Neural cell (in vitro differentiated cells): ENCODE measurements at regions not wholly inside any gene's neighbourhood (a gene's known extent, or its start where the extent isn't known, plus 50 kb on each side); places are given as distances from the start of the nearest gene placed in this dataset.

ENCODE experiments used
- H2AFZ ChIP-seq: fragments of 200-600, 300-800 bp; sonication (generic), shearing (Covaris generic); 2 replicates; pipeline ENCODE4 v1.6.0; 2014; ENCODE audit warnings: low read depth, mild to moderate bottlenecking, antibody characterized with exemption, low read length, moderate library complexity
- H3F3A ChIP-seq: fragments of 200-600 bp; shearing (Covaris generic); 2 replicates; pipeline ENCODE4 v1.6.1; 2016; ENCODE audit warnings: mild to moderate bottlenecking, moderate library complexity, mixed read lengths, antibody characterized with exemption, low read length; ENCODE audit not compliant: insufficient read depth, poor library complexity, severe bottlenecking
- H3K27ac ChIP-seq: fragments of 200-600, 300-800 bp; sonication (generic), shearing (Covaris generic); 2 replicates; pipeline ENCODE4 v1.5.1; 2014; ENCODE audit warnings: mild to moderate bottlenecking, low read length, moderate library complexity
- H3K27me3 ChIP-seq: fragments of 300-800, 200-600 bp; sonication (generic), shearing (Covaris generic); 2 replicates; pipeline ENCODE4 v1.6.0; 2014; ENCODE audit warnings: mild to moderate bottlenecking, low read depth, low read length, moderate library complexity; ENCODE audit not compliant: insufficient read depth
- H3K36me3 ChIP-seq: fragments of 300-800, 200-600 bp; sonication (generic), shearing (Covaris generic); 2 replicates; pipeline ENCODE4 v1.5.1; 2014; ENCODE audit warnings: mild to moderate bottlenecking, antibody characterized with exemption, low read length, moderate library complexity; ENCODE audit not compliant: insufficient read depth
- H3K4me2 ChIP-seq: fragments of 300-800, 200-600 bp; sonication (generic), shearing (Covaris generic); 2 replicates; pipeline ENCODE4 v1.6.0; 2014; ENCODE audit warnings: mild to moderate bottlenecking, low read length
- H3K4me3 ChIP-seq: fragments of 300-800, 200-600 bp; sonication (generic), shearing (Covaris generic); 2 replicates; pipeline ENCODE4 v1.5.1; 2014; ENCODE audit warnings: mild to moderate bottlenecking, low read length, moderate library complexity
- H3K79me2 ChIP-seq: fragments of 200-600 bp; shearing (Covaris generic); replicated peaks from 2 replicates; pipeline ENCODE4 v1.6.0; 2014; ENCODE audit warnings: mild to moderate bottlenecking, low read length, moderate library complexity; ENCODE audit not compliant: insufficient read depth
- H3K9ac ChIP-seq: fragments of 300-800, 200-600 bp; sonication (generic), shearing (Covaris generic); 2 replicates; pipeline ENCODE4 v1.6.1; 2016; ENCODE audit warnings: mild to moderate bottlenecking, low read length, mixed read lengths
- H3K9me2 ChIP-seq: fragments of 200-600 bp; shearing (Covaris generic); 2 replicates; pipeline ENCODE4 v1.6.1; 2016; ENCODE audit warnings: mild to moderate bottlenecking, low read length, mixed read lengths; ENCODE audit not compliant: insufficient read depth
- H3K9me3 ChIP-seq: fragments of 200-600, 300-800 bp; sonication (generic), shearing (Covaris generic); 2 replicates; pipeline ENCODE4 v1.6.1; 2016; ENCODE audit warnings: mild to moderate bottlenecking, mixed run types, low read length, moderate library complexity, mixed read lengths
- H4K20me1 ChIP-seq: fragments of 200-600 bp; shearing (Covaris generic); 2 replicates; pipeline ENCODE4 v1.6.1; 2016; ENCODE audit warnings: mild to moderate bottlenecking, mixed run types; ENCODE audit not compliant: insufficient read depth
- EP300 ChIP-seq: fragments of 450-650 bp; conservative IDR thresholded peaks from 2 replicates; pipeline ENCODE4 v1.6.1; 2014; ENCODE audit warnings: antibody characterized with exemption, mild to moderate bottlenecking, moderate library complexity; ENCODE audit not compliant: poor library complexity, severe bottlenecking
- EZH2 ChIP-seq: fragments of 200-600, 300-800 bp; shearing (Covaris generic), sonication (generic); IDR thresholded peaks from 2 replicates; pipeline ENCODE4 v1.6.1; 2014; ENCODE audit warnings: antibody characterized with exemption, low read length, borderline replicate concordance, mild to moderate bottlenecking; ENCODE audit not compliant: insufficient read depth, poor library complexity, severe bottlenecking
- REST ChIP-seq: IDR thresholded peaks from 2 replicates; pipeline ENCODE4 v1.6.1; 2012; ENCODE audit warnings: borderline replicate concordance
- SMC3 ChIP-seq: fragments of 450-650 bp; conservative IDR thresholded peaks from 2 replicates; pipeline ENCODE4 v1.6.1; 2014; ENCODE audit warnings: antibody characterized with exemption, mild to moderate bottlenecking, moderate library complexity; ENCODE audit not compliant: poor library complexity
- TAF1 ChIP-seq: IDR thresholded peaks from 2 replicates; pipeline ENCODE4 v1.6.1; 2012; ENCODE audit warnings: low read depth
- TF ChIP-seq, protein P1 (sequence below): fragments of 450-650 bp; IDR thresholded peaks from 2 replicates; pipeline ENCODE4 v1.5.1; 2014; ENCODE audit warnings: antibody characterized with exemption, mild to moderate bottlenecking, moderate library complexity; ENCODE audit not compliant: poor library complexity, severe bottlenecking

GRCh38 chr9:12461763-12462460, 231.3 kb upstream of the TYRP1 start:
- Histone ChIP-seq H3F3A (no peaks in the 10 kb centered on the region), H3K27me3 (no peaks in the 10 kb centered on the region), H3K27ac (no peak overlapping the region), H3K79me2 (no peaks in the 10 kb centered on the region), H3K9me3 (no peaks in the 10 kb centered on the region), H3K9ac (no peak overlapping the region), H4K20me1 (no peaks in the 10 kb centered on the region), H3K4me2 (no peak overlapping the region), H3K36me3 (no peaks in the 10 kb centered on the region), H3K9me2 (no peaks in the 10 kb centered on the region), H2AFZ (no peak overlapping the region), H3K4me3 (no peak overlapping the region)
- TF ChIP-seq, protein P1, sequence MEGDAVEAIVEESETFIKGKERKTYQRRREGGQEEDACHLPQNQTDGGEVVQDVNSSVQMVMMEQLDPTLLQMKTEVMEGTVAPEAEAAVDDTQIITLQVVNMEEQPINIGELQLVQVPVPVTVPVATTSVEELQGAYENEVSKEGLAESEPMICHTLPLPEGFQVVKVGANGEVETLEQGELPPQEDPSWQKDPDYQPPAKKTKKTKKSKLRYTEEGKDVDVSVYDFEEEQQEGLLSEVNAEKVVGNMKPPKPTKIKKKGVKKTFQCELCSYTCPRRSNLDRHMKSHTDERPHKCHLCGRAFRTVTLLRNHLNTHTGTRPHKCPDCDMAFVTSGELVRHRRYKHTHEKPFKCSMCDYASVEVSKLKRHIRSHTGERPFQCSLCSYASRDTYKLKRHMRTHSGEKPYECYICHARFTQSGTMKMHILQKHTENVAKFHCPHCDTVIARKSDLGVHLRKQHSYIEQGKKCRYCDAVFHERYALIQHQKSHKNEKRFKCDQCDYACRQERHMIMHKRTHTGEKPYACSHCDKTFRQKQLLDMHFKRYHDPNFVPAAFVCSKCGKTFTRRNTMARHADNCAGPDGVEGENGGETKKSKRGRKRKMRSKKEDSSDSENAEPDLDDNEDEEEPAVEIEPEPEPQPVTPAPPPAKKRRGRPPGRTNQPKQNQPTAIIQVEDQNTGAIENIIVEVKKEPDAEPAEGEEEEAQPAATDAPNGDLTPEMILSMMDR: no peak
- TF ChIP-seq EZH2: no peak
- TF ChIP-seq TAF1: no peak
- no peak for TF ChIP-seq REST
- TF ChIP-seq SMC3: no peak

DNA sequence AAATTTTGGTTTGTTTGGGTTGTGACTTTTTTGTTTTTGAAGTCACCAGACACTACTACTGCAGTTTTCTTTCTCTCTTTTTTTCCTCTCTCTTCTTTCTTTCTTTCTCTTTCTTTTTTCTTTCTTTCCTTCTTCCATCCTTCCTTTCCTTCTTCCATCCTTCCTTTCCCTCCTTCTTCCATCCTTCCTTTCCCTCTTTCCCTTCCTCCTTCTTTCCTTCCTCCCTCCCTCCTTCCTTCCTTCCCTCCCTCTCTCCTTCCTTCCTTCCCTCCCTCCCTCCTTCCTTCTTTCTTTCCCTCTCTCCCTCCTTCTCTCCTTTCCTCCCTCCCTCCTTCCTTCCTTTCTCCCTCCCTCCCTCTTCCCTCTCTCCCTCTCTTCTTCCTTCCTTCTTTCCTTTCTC, 230.3 kb upstream of the TYRP1 start:
- Histone ChIP-seq H3K27me3 (no peaks in the 10 kb centered on the region), H3K36me3 (no peaks in the 10 kb centered on the region), H3K79me2 (no peaks in the 10 kb centered on the region), H3K9me2 (no peaks in the 10 kb centered on the region), H3F3A (no peaks in the 10 kb centered on the region), H3K27ac (no peak overlapping the region), H3K9me3 (no peaks in the 10 kb centered on the region), H3K9ac (no peak overlapping the region), H2AFZ (no peak overlapping the region), H3K4me3 (no peak overlapping the region), H4K20me1 (no peaks in the 10 kb centered on the region), H3K4me2 (no peak overlapping the region)
- TF ChIP-seq EP300: no peak
- TF ChIP-seq, protein P1: no peak
